Right lobe of liver (tissue), 6 donors: ENCODE measurements at regions not wholly inside any gene's neighbourhood (a gene's known extent, or its start where the extent isn't known, plus 50 kb on each side); places are given as distances from the start of the nearest gene placed in this dataset.
"Not testable (repeated sequence)": the region's sequence is repeated elsewhere in the genome, so short reads cannot be mapped to it uniquely, and the experiment has no call there.

Experiments used
- ATAC-seq, 4 donors: fragments of 200-7000 bp; cut with Tn5 transposase; one replicate each; pipeline ENCODE4 v1.9.1; 2020; ENCODE audit warnings: mild to moderate bottlenecking in 4 of 4, moderate library complexity in 4 of 4
- DNase-seq, 3 donors: peaks; one replicate each; pipeline ENCODE4 v3.0.0-alpha.2; 2020
- H3K27ac ChIP-seq, 3 donors: fragments of 200-600 bp; one replicate each; pipeline ENCODE4 v1.8.0; 2022
- H3K27me3 ChIP-seq, 2 donors: fragments of 200-600 bp; one replicate each; pipeline ENCODE4 v1.8.0; 2022
- H3K36me3 ChIP-seq, 4 donors: fragments of 200-600 bp; sonication (generic) in 1 of 4; one replicate each; pipeline versions ENCODE4 v1.5.1 to v1.8.0; 2017 to 2022; ENCODE audit warnings: control low read depth in 1 of 4
- H3K4me1 ChIP-seq, 4 donors: fragments of 200-600 bp; sonication (generic) in 1 of 4; one replicate each; pipeline versions ENCODE4 v1.5.1 to v1.8.0; 2017 to 2022; ENCODE audit warnings: control low read depth in 1 of 4
- H3K4me3 ChIP-seq, 3 donors: fragments of 200-600 bp; one replicate each; pipeline ENCODE4 v1.8.0; 2022
- H3K9me3 ChIP-seq, 4 donors: fragments of 200-600 bp; sonication (generic) in 1 of 4; one replicate each; pipeline versions ENCODE4 v1.5.1 to v1.8.0; 2017 to 2022; ENCODE audit warnings: control low read depth in 1 of 4
- WGBS: methylation state at CpG from one replicate; pipeline ENCODE4 v1.1.6; 2018; ENCODE audit warnings: low coverage, low lambda C conversion rate; ENCODE audit not compliant: insufficient coverage; ENCODE audit errors: missing lambda C conversion rate; 5-methylcytosine and 5-hydroxymethylcytosine counted together
- intact Hi-C, 2 donors: fragments of 100-400 bp; cut with DNase I; formaldehyde crosslinking; loops; one replicate each; pipeline versions ENCODE4 v1.11.2 to v1.14.1; 2022
- donor health status: DM: no; HTN: yes; CAD: no.
- donor health status: DM: no; HTN: no; CAD: no.
- donor health status: DM: no; HTN: no; CAD: no.
- donor health status: DM: no; HTN: yes; CAD: no.
- donor health status: DM: no; HTN: yes; CAD: no.

- ATAC-seq, H3K4me3 ChIP-seq, H3K9me3 ChIP-seq, intact Hi-C loops, H3K4me1 ChIP-seq, H3K36me3 ChIP-seq, DNase-seq, H3K27me3 ChIP-seq, H3K27ac ChIP-seq: not testable (repeated sequence)
- WGBS: no CpG with 5 or more reads among the region's 4 CpGs
These were observed 1535.7 kb downstream of the SPATA31A7 start for GRCh38 chr9:62725580-62725979.

GRCh38 chr9:62730229-62731000 lies 1540.6 kb downstream of the SPATA31A7 start:
- H3K36me3 ChIP-seq, ATAC-seq, H3K4me3 ChIP-seq, intact Hi-C loops, H3K27me3 ChIP-seq, DNase-seq, H3K4me1 ChIP-seq, H3K27ac ChIP-seq, H3K9me3 ChIP-seq: not testable (repeated sequence)
- WGBS: no CpG with 5 or more reads among the region's 4 CpGs

GRCh38 chr9:62731015-62731414 lies 1541.2 kb downstream of the SPATA31A7 start:
- intact Hi-C loops, H3K9me3 ChIP-seq, H3K27ac ChIP-seq, H3K27me3 ChIP-seq, DNase-seq, H3K4me1 ChIP-seq, H3K36me3 ChIP-seq, H3K4me3 ChIP-seq: not testable (repeated sequence)
- no CpG with 5 or more reads among the region's 2 CpGs for WGBS
- peak in 3 of 4 donors; percentile 36 to 58 (median 52) for ATAC-seq

- DNase-seq, ATAC-seq, H3K9me3 ChIP-seq, intact Hi-C loops, H3K36me3 ChIP-seq, H3K4me1 ChIP-seq, H3K27me3 ChIP-seq, H3K27ac ChIP-seq, H3K4me3 ChIP-seq: not testable (repeated sequence)
- 0% methylated on average over 1 of the region's 2 CpGs for WGBS
These were observed 1547.3 kb downstream of the SPATA31A7 start for GRCh38 chr9:62737004-62737606.

GRCh38 chr9:62737915-62738314 lies 1548.1 kb downstream of the SPATA31A7 start:
- DNase-seq, ATAC-seq, H3K4me3 ChIP-seq, intact Hi-C loops, H3K9me3 ChIP-seq, H3K36me3 ChIP-seq, H3K27me3 ChIP-seq, H3K27ac ChIP-seq, H3K4me1 ChIP-seq: not testable (repeated sequence)
- 16% methylated on average over 6 of the region's 24 CpGs for WGBS

GRCh38 chr9:62745774-62746529 lies 1556.1 kb downstream of the SPATA31A7 start:
- no CpG with 5 or more reads among the region's 7 CpGs for WGBS
- H3K27ac ChIP-seq, H3K9me3 ChIP-seq, H3K4me1 ChIP-seq, H3K4me3 ChIP-seq, H3K27me3 ChIP-seq, DNase-seq, ATAC-seq, H3K36me3 ChIP-seq, intact Hi-C loops: not testable (repeated sequence)
